Loucy (cell line): ENCODE measurements at regions not wholly inside any gene's neighbourhood (a gene's known extent, or its start where the extent isn't known, plus 50 kb on each side); places are given as distances from the start of the nearest gene placed in this dataset.

Source experiments
- H2AFZ ChIP-seq: fragments of 200-600 bp; sonication (generic); 2 replicates; pipeline ENCODE4 v1.6.0; 2016; ENCODE audit warnings: antibody characterized with exemption, mild to moderate bottlenecking, low read length, moderate library complexity
- H3F3A ChIP-seq: fragments of 200-600 bp; 2 replicates; pipeline ENCODE4 v1.6.0; 2016; ENCODE audit warnings: antibody characterized with exemption, low read depth, mild to moderate bottlenecking
- H3K27me3 ChIP-seq: fragments of 200-600 bp; sonication (generic); 2 replicates; pipeline ENCODE4 v1.6.1; 2014; ENCODE audit warnings: low read length, mild to moderate bottlenecking; ENCODE audit not compliant: insufficient read depth, poor library complexity, severe bottlenecking
- H3K36me3 ChIP-seq: fragments of 200-600 bp; sonication (generic); 2 replicates; pipeline ENCODE4 v1.6.1; 2016; ENCODE audit warnings: low read length; ENCODE audit not compliant: insufficient read depth
- H3K4me1 ChIP-seq: fragments of 200-600 bp; sonication (generic); 2 replicates; pipeline ENCODE4 v1.5.1; 2014; ENCODE audit warnings: low read length, mild to moderate bottlenecking; ENCODE audit not compliant: insufficient read depth, poor library complexity, severe bottlenecking
- H3K4me2 ChIP-seq: fragments of 200-600 bp; sonication (generic); 2 replicates; pipeline ENCODE4 v1.6.0; 2014; ENCODE audit warnings: antibody characterized with exemption, low read length, low read depth, mild to moderate bottlenecking; ENCODE audit not compliant: poor library complexity, severe bottlenecking
- H3K4me3 ChIP-seq: fragments of 200-600 bp; sonication (generic); 2 replicates; pipeline ENCODE4 v1.5.1; 2014; ENCODE audit warnings: low read length, mild to moderate bottlenecking, mixed read lengths; ENCODE audit not compliant: poor library complexity, severe bottlenecking
- H3K79me2 ChIP-seq: fragments of 200-600 bp; sonication (generic); 2 replicates; pipeline ENCODE4 v1.6.1; 2014; ENCODE audit warnings: low read length; ENCODE audit not compliant: insufficient read depth
- H3K9ac ChIP-seq: fragments of 200-600 bp; sonication (generic); 2 replicates; pipeline ENCODE4 v1.6.0; 2014; ENCODE audit warnings: mild to moderate bottlenecking, low read depth, low read length, moderate library complexity; ENCODE audit not compliant: poor library complexity, severe bottlenecking
- H3K9me2 ChIP-seq: fragments of 200-600 bp; sonication (generic); replicated peaks from 2 replicates; pipeline ENCODE4 v1.6.1; 2016; ENCODE audit warnings: low read depth, low read length, mixed read lengths
- H3K9me3 ChIP-seq: fragments of 200-600 bp; sonication (generic); 2 replicates; pipeline ENCODE4 v1.6.1; 2014; ENCODE audit warnings: mild to moderate bottlenecking, antibody characterized with exemption, low read length, low read depth; ENCODE audit not compliant: insufficient read depth
- H4K20me1 ChIP-seq: fragments of 200-600 bp; sonication (generic); 2 replicates; pipeline ENCODE4 v1.6.0; 2014; ENCODE audit warnings: antibody characterized with exemption, low read length, mild to moderate bottlenecking; ENCODE audit not compliant: insufficient read depth, poor library complexity, severe bottlenecking
- CTCF ChIP-seq: fragments of 200-600 bp; sonication (generic); conservative IDR thresholded peaks from 2 replicates; pipeline ENCODE4 v1.5.1; 2014; ENCODE audit warnings: mild to moderate bottlenecking, antibody characterized with exemption, low read length
- EZH2phosphoT487 ChIP-seq: fragments of 200-600 bp; IDR thresholded peaks from 2 replicates; pipeline ENCODE4 v1.6.1; 2018; ENCODE audit warnings: antibody characterized with exemption, mild to moderate bottlenecking, moderate library complexity, borderline replicate concordance

- Histone ChIP-seq H3K4me1 (no peaks in the 10 kb centered on the region), H3K4me3 (no peak overlapping the region), H4K20me1 (no peaks in the 10 kb centered on the region), H3K9ac (no peak overlapping the region), H3F3A (no peaks in the 10 kb centered on the region), H3K9me2 (no peaks in the 10 kb centered on the region), H3K27me3 (no peaks in the 10 kb centered on the region), H3K79me2 (no peaks in the 10 kb centered on the region), H3K9me3 (peaks cover 3% of the 10 kb centered on the region; the same call in 1 of the 2 replicates), H2AFZ (no peak overlapping the region), H3K36me3 (no peaks in the 10 kb centered on the region), H3K4me2 (no peak overlapping the region)
- TF ChIP-seq EZH2phosphoT487 (no peak), CTCF (no peak)
Observed at GRCh38 chr9:12141422-12141821, 551.8 kb upstream of the TYRP1 start.

GRCh38 chr9:12155401-12156134 is 537.6 kb upstream of the TYRP1 start:
- Histone ChIP-seq H3K9me2 (no peaks in the 10 kb centered on the region), H3K4me1 (no peaks in the 10 kb centered on the region), H3K4me3 (no peak overlapping the region), H3K4me2 (no peak overlapping the region), H2AFZ (no peak overlapping the region), H3K9ac (no peak overlapping the region), H3K79me2 (no peaks in the 10 kb centered on the region), H3K9me3 (no peaks in the 10 kb centered on the region), H3K27me3 (no peaks in the 10 kb centered on the region), H4K20me1 (no peaks in the 10 kb centered on the region), H3F3A (no peaks in the 10 kb centered on the region), H3K36me3 (no peaks in the 10 kb centered on the region)
- TF ChIP-seq CTCF (no peak), EZH2phosphoT487 (no peak)

- no peak overlapping the region for H3K4me3 ChIP-seq
- no peaks in the 10 kb centered on the region for H3K9me2 ChIP-seq
- no peaks in the 10 kb centered on the region for H3K79me2 ChIP-seq
- H2AFZ ChIP-seq, result no peak overlapping the region
- H3K4me2 ChIP-seq, result no peak overlapping the region
- H3K36me3 ChIP-seq, result no peaks in the 10 kb centered on the region
- H4K20me1 ChIP-seq, result no peaks in the 10 kb centered on the region
- no peak overlapping the region for H3K9ac ChIP-seq
- no peaks in the 10 kb centered on the region for H3K4me1 ChIP-seq
- no peaks in the 10 kb centered on the region for H3K27me3 ChIP-seq
- no peak for TF ChIP-seq EZH2phosphoT487
- TF ChIP-seq CTCF, result no peak
- H3F3A ChIP-seq, result no peaks in the 10 kb centered on the region
- H3K9me3 ChIP-seq, result no peaks in the 10 kb centered on the region
Observed at GRCh38 chr9:12162181-12162815, 530.9 kb upstream of the TYRP1 start.
